Gastrocnemius medialis (tissue), 4 donors: ENCODE measurements at regions not wholly inside any gene's neighbourhood (a gene's known extent, or its start where the extent isn't known, plus 50 kb on each side); places are given as distances from the start of the nearest gene placed in this dataset.

Experiments
- ATAC-seq, 2 donors: fragments of 150-250 bp; one replicate each; pipeline ENCODE4 v1.9.1; 2016
- DNase-seq, 2 donors: peaks; one replicate each; pipeline ENCODE4 v3.0.0-alpha.2; 2019
- H3K27ac ChIP-seq, 4 donors: fragments of 200-600 bp; sonication (generic); 1 replicate in 1 of 4; 2 replicates in 3 of 4; pipeline ENCODE4 v1.5.1; 2016 to 2018; ENCODE audit warnings: mild to moderate bottlenecking in 2 of 4, moderate library complexity in 1 of 4
- H3K27me3 ChIP-seq, 3 donors: fragments of 200-600 bp; sonication (generic) in 2 of 3; 1 replicate in 1 of 3; 2 replicates in 2 of 3; pipeline versions ENCODE4 v1.5.1 to v1.6.0; 2016 to 2019; ENCODE audit warnings: mild to moderate bottlenecking in 1 of 3, moderate library complexity in 1 of 3
- H3K36me3 ChIP-seq, 2 donors: fragments of 200-600 bp; sonication (generic) in 1 of 2; one replicate each; pipeline ENCODE4 v1.5.1; 2017 to 2018
- H3K4me1 ChIP-seq, 2 donors: fragments of 200-600 bp; sonication (generic) in 1 of 2; one replicate each; pipeline ENCODE4 v1.5.1; 2016 to 2017; ENCODE audit warnings: mild to moderate bottlenecking in 2 of 2
- H3K4me3 ChIP-seq, 4 donors: fragments of 200-600 bp; sonication (generic) in 3 of 4; 1 replicate in 1 of 4; 2 replicates in 3 of 4; pipeline ENCODE4 v1.5.1; 2016 to 2019; ENCODE audit warnings: mild to moderate bottlenecking in 2 of 4
- H3K9me3 ChIP-seq, 3 donors: fragments of 200-600 bp; sonication (generic) in 2 of 3; 1 replicate in 1 of 3; 2 replicates in 2 of 3; pipeline ENCODE4 v1.5.1; 2016 to 2019
- POLR2A ChIP-seq, 2 donors: fragments of 450-650 bp; IDR thresholded peaks; one replicate each; pipeline ENCODE4 v1.6.1; 2017; ENCODE audit warnings: antibody characterized with exemption in 2 of 2, mild to moderate bottlenecking in 2 of 2, moderate library complexity in 2 of 2
- in situ Hi-C, 4 donors: fragments of 200-750 bp; cut with MboI; loops; one replicate each; pipeline versions ENCODE4 v1.15.0 to v1.8.0; 2017; ENCODE audit warnings: low sequenced_read_pairs in 4 of 4
- intact Hi-C: fragments of 100-400 bp; cut with DNase I; formaldehyde crosslinking; loops from one replicate; pipeline ENCODE4 v1.15.1; 2023; ENCODE audit warnings: low total_unique reads
- TF ChIP-seq, protein P1 (sequence below), 5 experiments: fragments of 450-650 bp in 3 of 5; fragments of 200-600 bp in 2 of 5; sonication (generic) in 2 of 5; IDR thresholded peaks in 4 of 5; conservative IDR thresholded peaks in 1 of 5; 1 replicate in 4 of 5; 2 replicates in 1 of 5; pipeline ENCODE4 v1.5.1; 2016 to 2019; ENCODE audit warnings: antibody characterized with exemption in 5 of 5, mild to moderate bottlenecking in 3 of 5, moderate library complexity in 3 of 5

DNA sequence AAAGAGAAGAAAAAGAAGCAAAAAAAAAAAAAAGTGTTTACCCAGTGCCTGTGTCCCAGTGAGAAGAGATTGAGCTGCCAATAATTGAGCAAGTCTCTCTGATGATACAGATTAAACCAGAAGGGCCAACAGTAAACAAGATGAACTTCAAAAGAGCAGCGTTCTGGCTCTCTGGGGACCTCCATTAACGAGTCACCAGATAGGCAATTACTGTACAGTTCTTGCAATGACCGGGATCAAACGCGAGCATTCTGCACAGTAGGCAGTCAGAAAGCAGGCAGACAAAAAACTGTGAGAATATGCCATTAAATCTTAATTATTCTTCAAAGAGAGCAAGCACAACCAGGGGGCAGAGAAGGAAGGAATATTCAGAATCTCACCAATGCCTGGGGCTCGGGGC lies 626.1 kb downstream of the TMEM114 start:
- Histone ChIP-seq H3K27ac (no peak overlapping the region), H3K27me3 (no peaks in the 10 kb centered on the region), H3K36me3 (no peaks in the 10 kb centered on the region), H3K4me1 (no peaks in the 10 kb centered on the region), H3K9me3 (no peaks in the 10 kb centered on the region), H3K4me3 (no peak overlapping the region)
- intact Hi-C loops (no loop called here), in situ Hi-C loops (no loop called here)
- TF ChIP-seq, protein P1, sequence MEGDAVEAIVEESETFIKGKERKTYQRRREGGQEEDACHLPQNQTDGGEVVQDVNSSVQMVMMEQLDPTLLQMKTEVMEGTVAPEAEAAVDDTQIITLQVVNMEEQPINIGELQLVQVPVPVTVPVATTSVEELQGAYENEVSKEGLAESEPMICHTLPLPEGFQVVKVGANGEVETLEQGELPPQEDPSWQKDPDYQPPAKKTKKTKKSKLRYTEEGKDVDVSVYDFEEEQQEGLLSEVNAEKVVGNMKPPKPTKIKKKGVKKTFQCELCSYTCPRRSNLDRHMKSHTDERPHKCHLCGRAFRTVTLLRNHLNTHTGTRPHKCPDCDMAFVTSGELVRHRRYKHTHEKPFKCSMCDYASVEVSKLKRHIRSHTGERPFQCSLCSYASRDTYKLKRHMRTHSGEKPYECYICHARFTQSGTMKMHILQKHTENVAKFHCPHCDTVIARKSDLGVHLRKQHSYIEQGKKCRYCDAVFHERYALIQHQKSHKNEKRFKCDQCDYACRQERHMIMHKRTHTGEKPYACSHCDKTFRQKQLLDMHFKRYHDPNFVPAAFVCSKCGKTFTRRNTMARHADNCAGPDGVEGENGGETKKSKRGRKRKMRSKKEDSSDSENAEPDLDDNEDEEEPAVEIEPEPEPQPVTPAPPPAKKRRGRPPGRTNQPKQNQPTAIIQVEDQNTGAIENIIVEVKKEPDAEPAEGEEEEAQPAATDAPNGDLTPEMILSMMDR (IDR thresholded peaks at IDR 0.05 in 4 of 5, conservative IDR thresholded peaks at IDR 0.05 in 1 of 5): no peak
- TF ChIP-seq POLR2A (IDR thresholded peaks at IDR 0.05): no peak
- DNase-seq (no peak), ATAC-seq (no peak)

DNA sequence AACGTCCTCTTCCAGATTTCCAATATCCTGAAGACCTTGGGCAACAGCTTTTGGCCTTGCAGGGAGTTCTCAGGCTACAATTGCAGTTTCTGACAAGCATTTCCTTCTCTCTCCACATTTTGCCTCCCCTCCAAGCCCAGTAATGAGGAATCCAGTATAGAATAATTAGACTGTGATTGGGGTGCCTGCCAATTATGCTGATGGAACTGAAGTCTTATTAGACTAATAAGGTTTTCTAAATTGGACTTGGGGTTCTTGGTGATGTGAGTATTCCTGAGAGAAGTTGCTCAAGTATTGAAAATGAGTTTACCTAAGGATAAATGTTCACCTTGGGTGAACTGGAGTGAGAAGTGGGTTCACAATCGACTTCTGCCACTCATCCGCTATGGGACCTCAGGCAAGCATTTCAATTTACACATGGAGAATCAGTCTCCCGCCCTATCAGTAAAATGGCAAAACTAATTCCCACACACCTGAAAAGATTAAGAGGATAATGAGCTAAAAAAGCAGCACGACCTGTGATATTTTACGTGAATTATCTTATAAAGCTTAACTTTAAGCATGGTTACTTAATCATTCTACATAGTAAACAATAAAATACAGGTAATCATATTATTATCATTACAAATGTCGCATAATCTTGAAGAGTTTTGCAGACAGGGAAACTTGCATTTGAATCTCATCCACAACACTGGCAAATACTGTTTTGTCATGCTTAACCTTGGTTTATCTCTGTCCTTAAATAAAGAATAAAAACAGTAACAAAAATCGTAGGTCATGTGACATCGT lies 628.0 kb downstream of the TMEM114 start:
- in situ Hi-C loops (no loop called here), intact Hi-C loops (no loop called here)
- ATAC-seq (no peak), DNase-seq (no peak)
- TF ChIP-seq, protein P1 (IDR thresholded peaks at IDR 0.05 in 4 of 5, conservative IDR thresholded peaks at IDR 0.05 in 1 of 5): no peak
- TF ChIP-seq POLR2A (IDR thresholded peaks at IDR 0.05): no peak
- no peak overlapping the region for H3K27ac ChIP-seq
- no peak overlapping the region for H3K4me3 ChIP-seq
- H3K27me3 ChIP-seq: no peaks in the 10 kb centered on the region
- H3K4me1 ChIP-seq: no peaks in the 10 kb centered on the region
- no peaks in the 10 kb centered on the region for H3K36me3 ChIP-seq
- no peaks in the 10 kb centered on the region for H3K9me3 ChIP-seq

DNA sequence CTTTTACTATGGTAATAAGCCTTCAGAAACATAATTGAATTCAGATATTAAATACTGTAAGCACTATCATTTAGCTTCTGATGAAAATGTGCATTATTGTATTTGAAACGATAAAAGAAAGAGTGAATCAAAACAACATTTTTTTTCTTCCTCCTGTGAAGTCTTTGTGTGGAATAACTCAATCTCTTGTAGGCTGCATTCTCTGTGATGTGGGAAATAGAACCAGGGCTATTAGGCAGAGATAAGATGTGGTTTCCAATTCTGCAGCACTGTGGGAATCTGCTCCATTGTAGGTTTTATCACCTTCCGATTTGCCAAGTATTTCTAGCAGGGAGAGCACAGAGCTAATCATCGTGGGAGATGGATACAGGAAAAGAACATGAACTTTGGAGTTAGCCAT lies 624.5 kb downstream of the RBFOX1 start:
- in situ Hi-C loops: no loop called here
- no peaks in the 10 kb centered on the region for H3K27me3 ChIP-seq
- ATAC-seq: no peak

DNA sequence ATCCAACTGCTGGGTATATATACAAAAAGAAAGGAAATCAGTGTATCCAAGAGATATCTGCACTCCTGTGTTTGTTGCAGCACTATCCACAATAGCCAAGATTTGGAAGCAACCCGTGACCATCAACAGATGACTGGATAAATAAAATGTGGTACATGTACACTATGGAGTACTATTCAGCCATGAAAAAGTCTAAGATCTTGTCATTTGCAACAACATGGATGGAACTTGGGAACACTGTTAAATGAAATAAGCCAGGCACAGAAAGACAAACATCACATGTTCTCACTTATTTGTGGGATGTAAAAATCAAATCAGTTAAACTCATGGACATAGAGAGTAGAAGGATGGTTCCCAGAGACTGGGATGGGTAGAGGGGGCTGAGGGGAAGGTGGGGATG lies 620.7 kb downstream of the RBFOX1 start:
- ATAC-seq: no peak
- intact Hi-C loops (no loop called here), in situ Hi-C loops (no loop called here)
- H3K27me3 ChIP-seq: no peaks in the 10 kb centered on the region
- no peak for DNase-seq
- H3K9me3 ChIP-seq: no peaks in the 10 kb centered on the region
- TF ChIP-seq, protein P1 (IDR thresholded peaks at IDR 0.05 in 4 of 5, conservative IDR thresholded peaks at IDR 0.05 in 1 of 5): no peak
- TF ChIP-seq POLR2A (IDR thresholded peaks at IDR 0.05): no peak
- H3K27ac ChIP-seq: no peak overlapping the region
- H3K36me3 ChIP-seq: no peaks in the 10 kb centered on the region
- no peak overlapping the region for H3K4me3 ChIP-seq
- no peaks in the 10 kb centered on the region for H3K4me1 ChIP-seq

More for the DNA sequence above, 624.5 kb downstream of the RBFOX1 start:
- Histone ChIP-seq H3K36me3 (no peaks in the 10 kb centered on the region), H3K27ac (no peak overlapping the region), H3K9me3 (no peaks in the 10 kb centered on the region), H3K4me1 (no peaks in the 10 kb centered on the region), H3K4me3 (no peak overlapping the region)
- intact Hi-C loops: no loop called here
- no peak for DNase-seq
- TF ChIP-seq, protein P1 (IDR thresholded peaks at IDR 0.05 in 4 of 5, conservative IDR thresholded peaks at IDR 0.05 in 1 of 5): no peak
- no peak for TF ChIP-seq POLR2A (IDR thresholded peaks at IDR 0.05)

DNA sequence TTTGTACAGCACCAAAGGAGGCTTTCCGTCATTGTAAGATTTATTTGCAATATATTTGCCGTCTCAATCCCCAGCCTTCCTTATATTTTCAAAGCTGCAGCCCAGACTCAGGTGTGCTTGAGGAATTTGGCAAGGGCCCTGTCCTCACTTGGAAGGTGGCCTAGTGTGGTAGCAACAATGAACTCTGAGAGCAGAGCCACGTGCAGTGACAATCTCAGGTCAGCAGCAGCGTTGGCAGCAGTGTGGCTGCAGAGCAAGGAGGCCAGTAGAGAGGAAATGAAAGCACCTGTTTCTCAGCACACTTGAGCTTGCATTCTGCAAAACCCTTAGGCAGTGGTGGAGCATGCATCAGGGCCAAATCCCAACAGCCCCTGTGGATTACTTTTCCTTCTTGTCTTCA lies 613.5 kb downstream of the RBFOX1 start:
- in situ Hi-C loops (no loop called here), intact Hi-C loops (no loop called here)
- Histone ChIP-seq H3K36me3 (no peaks in the 10 kb centered on the region), H3K4me1 (no peaks in the 10 kb centered on the region), H3K27me3 (no peaks in the 10 kb centered on the region), H3K9me3 (no peaks in the 10 kb centered on the region), H3K27ac (no peak overlapping the region), H3K4me3 (no peak overlapping the region)
- no peak for TF ChIP-seq POLR2A (IDR thresholded peaks at IDR 0.05)
- TF ChIP-seq, protein P1 (IDR thresholded peaks at IDR 0.05 in 4 of 5, conservative IDR thresholded peaks at IDR 0.05 in 1 of 5): no peak
- no peak for DNase-seq
- no peak for ATAC-seq
